ENCODE measurements at regions not wholly inside any gene's neighbourhood (a gene's known extent, or its start where the extent isn't known, plus 50 kb on each side); places are given as distances from the start of the nearest gene placed in this dataset.

- ChIA-PET POLR2A (no interaction called here), CTCF (no interaction called here)
- no peaks in the 10 kb centered on the region for H3K36me3 Mint-ChIP-seq (ENCODE audit: low read depth)
- H3K9me3 Mint-ChIP-seq, result no peaks in the 10 kb centered on the region
- ATAC-seq (no peak), DNase-seq (no peak)
- no peak for TF ChIP-seq CTCF (IDR thresholded peaks at IDR 0.05)
- no peak overlapping the region for H3K4me3 Mint-ChIP-seq
- peaks cover 6% of the 10 kb centered on the region for H3K27me3 Mint-ChIP-seq
- intact Hi-C loops (cut with micrococcal nuclease), result no loop called here
- no peaks in the 10 kb centered on the region for H3K4me1 Mint-ChIP-seq (ENCODE audit: low read depth)
- H3K27ac Mint-ChIP-seq, result no peak overlapping the region
Observed at GRCh38 chr3:66713921-66714320, 213.1 kb upstream of the LRIG1 start.

GRCh38 chr3:66715806-66716205 lies 215.0 kb upstream of the LRIG1 start:
- Mint-ChIP-seq H3K27me3 (peaks cover 6% of the 10 kb centered on the region), H3K4me1 (ENCODE audit: low read depth) (no peaks in the 10 kb centered on the region), H3K4me3 (no peak overlapping the region), H3K27ac (no peak overlapping the region), H3K36me3 (ENCODE audit: low read depth) (no peaks in the 10 kb centered on the region), H3K9me3 (no peaks in the 10 kb centered on the region)
- DNase-seq (no peak), ATAC-seq (no peak)
- intact Hi-C loops (cut with micrococcal nuclease), result no loop called here
- CTCF ChIA-PET, result no interaction called here
- no peak for TF ChIP-seq CTCF (IDR thresholded peaks at IDR 0.05)
- POLR2A ChIA-PET, result no interaction called here

- H3K27ac Mint-ChIP-seq, result no peak overlapping the region
- H3K4me1 Mint-ChIP-seq (ENCODE audit: low read depth), result no peaks in the 10 kb centered on the region
- H3K4me3 Mint-ChIP-seq, result no peak overlapping the region
- TF ChIP-seq CTCF (IDR thresholded peaks at IDR 0.05), result no peak
- intact Hi-C loops (cut with micrococcal nuclease), result no loop called here
- no peaks in the 10 kb centered on the region for H3K36me3 Mint-ChIP-seq (ENCODE audit: low read depth)
- CTCF ChIA-PET, result no interaction called here
- POLR2A ChIA-PET, result no interaction called here
- ATAC-seq (no peak), DNase-seq (no peak)
- peaks cover 6% of the 10 kb centered on the region for H3K27me3 Mint-ChIP-seq
- H3K9me3 Mint-ChIP-seq, result no peaks in the 10 kb centered on the region
Observed at GRCh38 chr3:66717806-66718205, 217.0 kb upstream of the LRIG1 start.

- TF ChIP-seq CTCF (IDR thresholded peaks at IDR 0.05), result no peak
- peaks cover 6% of the 10 kb centered on the region for H3K27me3 Mint-ChIP-seq
- intact Hi-C loops (cut with micrococcal nuclease), result no loop called here
- no peaks in the 10 kb centered on the region for H3K4me1 Mint-ChIP-seq (ENCODE audit: low read depth)
- H3K4me3 Mint-ChIP-seq, result no peak overlapping the region
- no peak for ATAC-seq
- no peaks in the 10 kb centered on the region for H3K9me3 Mint-ChIP-seq
- no peak overlapping the region for H3K27ac Mint-ChIP-seq
- CTCF ChIA-PET, result no interaction called here
- no peaks in the 10 kb centered on the region for H3K36me3 Mint-ChIP-seq (ENCODE audit: low read depth)
- POLR2A ChIA-PET, result no interaction called here
- DNase-seq, result no peak
Observed at GRCh38 chr3:66719796-66720356, 219.1 kb upstream of the LRIG1 start.

GRCh38 chr3:66720508-66720907 lies 219.7 kb upstream of the LRIG1 start:
- H3K4me3 Mint-ChIP-seq, result no peak overlapping the region
- no peaks in the 10 kb centered on the region for H3K9me3 Mint-ChIP-seq
- H3K27ac Mint-ChIP-seq, result no peak overlapping the region
- H3K4me1 Mint-ChIP-seq (ENCODE audit: low read depth), result no peaks in the 10 kb centered on the region
- ChIA-PET POLR2A (no interaction called here), CTCF (no interaction called here)
- DNase-seq (no peak), ATAC-seq (no peak)
- H3K36me3 Mint-ChIP-seq (ENCODE audit: low read depth), result no peaks in the 10 kb centered on the region
- intact Hi-C loops (cut with micrococcal nuclease), result no loop called here
- H3K27me3 Mint-ChIP-seq, result peaks cover 6% of the 10 kb centered on the region
- no peak for TF ChIP-seq CTCF (IDR thresholded peaks at IDR 0.05)

Data from activated CD8-positive, alpha-beta T cell treated with anti-CD3 and anti-CD28 coated beads for 36 hours (primary cell).